CD4-positive, alpha-beta T cell (primary cell): ENCODE measurements at regions not wholly inside any gene's neighbourhood (a gene's known extent, or its start where the extent isn't known, plus 50 kb on each side); places are given as distances from the start of the nearest gene placed in this dataset.

ENCODE experiments used
- ATAC-seq: fragments of 200-7000 bp; cut with Tn5 transposase; one replicate; pipeline ENCODE4 v1.10.0; 2022; ENCODE audit warnings: mild to moderate bottlenecking; ENCODE audit not compliant: poor library complexity
- CTCF ChIA-PET: fragments of 350-600 bp; sonication (Branson Sonifier 250); formaldehyde crosslinking; loops from one replicate; lab custom pipeline; 2021; ENCODE audit warnings: antibody characterized with exemption, inconsistent platforms; lab: Charles Lee
- POLR2A ChIA-PET: fragments of 350-600 bp; sonication (Branson Sonifier 250); formaldehyde crosslinking; loops from one replicate; lab custom pipeline; 2021; ENCODE audit warnings: antibody characterized with exemption, inconsistent platforms; lab: Charles Lee
- DNase-seq, 14 experiments: peaks; one replicate each; pipeline ENCODE4 v3.0.0-alpha.2; 2013 to 2020; ENCODE audit warnings: mixed read lengths in 2 of 14
- H3K27ac ChIP-seq, 2 donors: one replicate each; pipeline versions ENCODE4 v1.5.1 to v1.7.0; 2013; ENCODE audit warnings: low read length in 2 of 2, low read depth in 1 of 2, mild to moderate bottlenecking in 1 of 2
- H3K27me3 ChIP-seq, 2 experiments: 1 replicate in 1 of 2; 2 replicates in 1 of 2; pipeline versions ENCODE4 v1.6.1 to v1.7.0; 2013; ENCODE audit warnings: low read length in 2 of 2, control low read depth in 1 of 2, mild to moderate bottlenecking in 1 of 2, moderate library complexity in 1 of 2; ENCODE audit not compliant: insufficient read depth in 2 of 2, control insufficient read depth in 1 of 2
- H3K36me3 ChIP-seq: one replicate; pipeline ENCODE4 v1.6.1; 2013; ENCODE audit warnings: low read length, control low read depth; ENCODE audit not compliant: insufficient read depth
- H3K4me1 ChIP-seq: one replicate; pipeline ENCODE4 v1.6.1; 2013; ENCODE audit warnings: low read length, control low read depth; ENCODE audit not compliant: insufficient read depth
- H3K4me3 ChIP-seq: one replicate; pipeline ENCODE4 v1.5.1; 2013; ENCODE audit warnings: mild to moderate bottlenecking, low read length, moderate library complexity
- H3K9me3 ChIP-seq, 2 experiments: 1 replicate in 1 of 2; 2 replicates in 1 of 2; pipeline versions ENCODE4 v1.6.1 to v1.7.0; 2013; ENCODE audit warnings: low read length in 2 of 2, mild to moderate bottlenecking in 2 of 2, control low read depth in 1 of 2, moderate library complexity in 1 of 2; ENCODE audit not compliant: control insufficient read depth in 1 of 2, insufficient read depth in 1 of 2
- H3K27ac Mint-ChIP-seq: one replicate; pipeline ENCODE4 v1.8.0; 2020; ENCODE audit warnings: mixed read lengths
- H3K27me3 Mint-ChIP-seq: one replicate; pipeline ENCODE4 v1.8.0; 2021; ENCODE audit warnings: mixed read lengths
- H3K36me3 Mint-ChIP-seq: one replicate; pipeline ENCODE4 v1.8.0; 2021; ENCODE audit warnings: low read depth, mixed read lengths
- H3K4me1 Mint-ChIP-seq: one replicate; pipeline ENCODE4 v1.8.0; 2021; ENCODE audit warnings: low read depth, mixed read lengths
- H3K4me3 Mint-ChIP-seq: one replicate; pipeline ENCODE4 v1.8.0; 2020; ENCODE audit warnings: mild to moderate bottlenecking, mixed read lengths
- H3K9me3 Mint-ChIP-seq: one replicate; pipeline ENCODE4 v1.8.0; 2020; ENCODE audit warnings: mixed read lengths
- CTCF ChIP-seq: fragments of 200-600 bp; IDR thresholded peaks from one replicate; pipeline ENCODE4 v1.8.0; 2022; ENCODE audit warnings: antibody characterized with exemption, mild to moderate bottlenecking
- intact Hi-C, 2 experiments: fragments of 100-400 bp; cut with DNase I in 1 of 2; cut with micrococcal nuclease in 1 of 2; formaldehyde crosslinking; loops; one replicate each; pipeline versions ENCODE4 v1.15.1 to v1.9.0; 2023 to 2025; cut with DNase I, micrococcal nuclease

GRCh38 chr16:85164838-85165516 is 52.7 kb upstream of the CIBAR2 start:
- intact Hi-C loops = no loop called here
- H3K27me3 ChIP-seq = peaks cover 12 to 18% of the 10 kb centered on the region in 2 experiments
- H3K27ac Mint-ChIP-seq = no peak overlapping the region
- H3K4me1 ChIP-seq = no peaks in the 10 kb centered on the region
- H3K27me3 Mint-ChIP-seq = peaks cover 25% of the 10 kb centered on the region
- H3K4me3 ChIP-seq = no peak overlapping the region
- no peaks in the 10 kb centered on the region for H3K36me3 Mint-ChIP-seq
- no peak for ATAC-seq
- no peak for DNase-seq
- no peaks in the 10 kb centered on the region for H3K9me3 ChIP-seq
- CTCF ChIA-PET = no interaction called here
- H3K4me1 Mint-ChIP-seq = no peaks in the 10 kb centered on the region
- POLR2A ChIA-PET = no interaction called here
- TF ChIP-seq CTCF = no peak
- no peaks in the 10 kb centered on the region for H3K9me3 Mint-ChIP-seq
- H3K36me3 ChIP-seq = no peaks in the 10 kb centered on the region
- H3K4me3 Mint-ChIP-seq = no peak overlapping the region
- no peak overlapping the region for H3K27ac ChIP-seq

- H3K27me3 Mint-ChIP-seq = peaks cover 25% of the 10 kb centered on the region
- POLR2A ChIA-PET = no interaction called here
- no peak overlapping the region for H3K4me3 ChIP-seq
- H3K27me3 ChIP-seq = peaks cover 16 to 21% of the 10 kb centered on the region in 2 experiments
- no peaks in the 10 kb centered on the region for H3K36me3 ChIP-seq
- no peak for TF ChIP-seq CTCF
- CTCF ChIA-PET = no interaction called here
- no peaks in the 10 kb centered on the region for H3K4me1 Mint-ChIP-seq
- no peak overlapping the region for H3K27ac Mint-ChIP-seq
- DNase-seq (no peak), ATAC-seq (no peak)
- no peaks in the 10 kb centered on the region for H3K4me1 ChIP-seq
- peaks cover 0 to 6% of the 10 kb centered on the region in 2 experiments for H3K9me3 ChIP-seq
- H3K27ac ChIP-seq = no peak overlapping the region
- H3K36me3 Mint-ChIP-seq = no peaks in the 10 kb centered on the region
- intact Hi-C loops = no loop called here
- no peaks in the 10 kb centered on the region for H3K9me3 Mint-ChIP-seq
- no peak overlapping the region for H3K4me3 Mint-ChIP-seq
These were observed 53.5 kb upstream of the CIBAR2 start for GRCh38 chr16:85165781-85166180.

GRCh38 chr16:85166281-85166680 is 54.0 kb upstream of the CIBAR2 start:
- H3K36me3 ChIP-seq = no peaks in the 10 kb centered on the region
- H3K27me3 ChIP-seq = peaks cover 17 to 26% of the 10 kb centered on the region in 2 experiments
- no peak overlapping the region for H3K27ac ChIP-seq
- intact Hi-C loops = no loop called here
- H3K27ac Mint-ChIP-seq = no peak overlapping the region
- no peak overlapping the region for H3K4me3 Mint-ChIP-seq
- no peaks in the 10 kb centered on the region for H3K4me1 Mint-ChIP-seq
- no peaks in the 10 kb centered on the region for H3K36me3 Mint-ChIP-seq
- CTCF ChIA-PET = no interaction called here
- H3K9me3 Mint-ChIP-seq = no peaks in the 10 kb centered on the region
- DNase-seq (no peak), ATAC-seq (no peak)
- H3K4me1 ChIP-seq = no peaks in the 10 kb centered on the region
- TF ChIP-seq CTCF = no peak
- peaks cover 0 to 11% of the 10 kb centered on the region in 2 experiments for H3K9me3 ChIP-seq
- no peak overlapping the region for H3K4me3 ChIP-seq
- POLR2A ChIA-PET = no interaction called here
- peaks cover 28% of the 10 kb centered on the region for H3K27me3 Mint-ChIP-seq
